D721Med (cell line): ENCODE measurements at regions not wholly inside any gene's neighbourhood (a gene's known extent, or its start where the extent isn't known, plus 50 kb on each side); places are given as distances from the start of the nearest gene placed in this dataset.

Experiments
- DNase-seq: peaks from one replicate; pipeline ENCODE4 v3.0.0; 2011; ENCODE audit warnings: low spot score; ENCODE audit not compliant: insufficient read length
- FAIRE-seq: peaks from 2 replicates; lab custom pipeline; 2011; peaks lifted over from hg19 to GRCh38; lab: Jason Lieb, UNC
- CTCF ChIP-seq: IDR thresholded peaks from 2 replicates; pipeline ENCODE4 v1.5.1; 2012; ENCODE audit warnings: mild to moderate bottlenecking, control low read depth; ENCODE audit not compliant: insufficient read depth; ENCODE audit errors: missing control alignments

- no peak for DNase-seq
- FAIRE-seq: no peak
- no peak for TF ChIP-seq CTCF
Measured at GRCh38 chr4:104866809-104867208, 279.9 kb upstream of the TET2 start.

GRCh38 chr4:104868533-104868932 is 278.1 kb upstream of the TET2 start:
- no peak for DNase-seq
- no peak for TF ChIP-seq CTCF
- FAIRE-seq: no peak

- no peak for DNase-seq
Measured at GRCh38 chr4:104868958-104869357, 277.7 kb upstream of the TET2 start.

GRCh38 chr4:104869831-104870230 is 276.8 kb upstream of the TET2 start:
- no peak for TF ChIP-seq CTCF
- no peak for FAIRE-seq
- no peak for DNase-seq

More at GRCh38 chr4:104868958-104869357, 277.7 kb upstream of the TET2 start:
- no peak for TF ChIP-seq CTCF
- no peak for FAIRE-seq

GRCh38 chr4:104870495-104871233 is 276.0 kb upstream of the TET2 start:
- no peak for DNase-seq
- no peak for FAIRE-seq
- TF ChIP-seq CTCF: no peak

- FAIRE-seq (no peak), DNase-seq (no peak)
Measured at GRCh38 chr4:104878936-104879335, 267.7 kb upstream of the TET2 start.

More at GRCh38 chr4:104878936-104879335, 267.7 kb upstream of the TET2 start:
- no peak for TF ChIP-seq CTCF
